GM10266 (cell line): ENCODE measurements at regions not wholly inside any gene's neighbourhood (a gene's known extent, or its start where the extent isn't known, plus 50 kb on each side); places are given as distances from the start of the nearest gene placed in this dataset.

Experiments used
- DNase-seq: peaks from one replicate; pipeline ENCODE4 v3.0.0; 2012; ENCODE audit errors: extremely low spot score
- CTCF ChIP-seq: IDR thresholded peaks from 2 replicates; pipeline ENCODE4 v1.5.1; 2012; ENCODE audit warnings: mild to moderate bottlenecking, low read depth; ENCODE audit not compliant: control insufficient read depth, insufficient read depth; ENCODE audit errors: missing control alignments

- TF ChIP-seq CTCF, result no peak
- DNase-seq, result no peak
These were observed 73.6 kb downstream of the CYLC2 start for GRCh38 chr9:103068753-103069152.

- TF ChIP-seq CTCF, result no peak
- DNase-seq, result no peak
These were observed 83.4 kb downstream of the CYLC2 start for GRCh38 chr9:103078581-103078980.

- no peak for DNase-seq
- TF ChIP-seq CTCF, result no peak
These were observed 87.4 kb downstream of the CYLC2 start for GRCh38 chr9:103082494-103082893.

GRCh38 chr9:103089357-103089756, 94.2 kb downstream of the CYLC2 start:
- no peak for DNase-seq
- TF ChIP-seq CTCF, result no peak

- DNase-seq, result no peak
- TF ChIP-seq CTCF, result no peak
These were observed 109.0 kb downstream of the CYLC2 start for GRCh38 chr9:103104101-103104500.

GRCh38 chr9:103116246-103116645, 121.1 kb downstream of the CYLC2 start:
- no peak for DNase-seq

GRCh38 chr9:103126494-103126893, 131.4 kb downstream of the CYLC2 start:
- DNase-seq, result no peak
- TF ChIP-seq CTCF, result no peak

More at GRCh38 chr9:103116246-103116645, 121.1 kb downstream of the CYLC2 start:
- TF ChIP-seq CTCF, result no peak
